Ovary (tissue), 7 donors: ENCODE measurements at regions not wholly inside any gene's neighbourhood (a gene's known extent, or its start where the extent isn't known, plus 50 kb on each side); places are given as distances from the start of the nearest gene placed in this dataset.

Source experiments
- DNase-seq, 5 donors: peaks; one replicate each; pipeline ENCODE4 v3.0.0-alpha.2; 2019 to 2020
- H3K27ac ChIP-seq, 2 donors: fragments of 200-600 bp; one replicate each; pipeline versions ENCODE4 v1.5.1 to v1.8.0; 2019 to 2022
- H3K27me3 ChIP-seq: fragments of 200-600 bp; one replicate; pipeline ENCODE4 v1.8.0; 2022
- H3K36me3 ChIP-seq: fragments of 200-600 bp; sonication (generic); one replicate; pipeline ENCODE4 v1.5.1; 2019
- H3K4me1 ChIP-seq: one replicate; pipeline ENCODE4 v1.8.1; 2013; ENCODE audit warnings: mild to moderate bottlenecking, moderate library complexity; ENCODE audit not compliant: insufficient read depth
- H3K4me3 ChIP-seq: fragments of 200-600 bp; sonication (generic); one replicate; pipeline ENCODE4 v1.5.1; 2017
- H3K9me3 ChIP-seq, 2 donors: fragments of 200-600 bp in 1 of 2; sonication (generic) in 1 of 2; one replicate each; pipeline versions ENCODE4 v1.5.1 to v1.8.1; 2013 to 2019; ENCODE audit warnings: mild to moderate bottlenecking in 1 of 2, moderate library complexity in 1 of 2
- CTCF ChIP-seq, 3 donors: fragments of 450-650 bp in 2 of 3; fragments of 200-600 bp in 1 of 3; IDR thresholded peaks; one replicate each; pipeline versions ENCODE4 v1.5.1 to v1.8.0; 2016 to 2022; ENCODE audit warnings: antibody characterized with exemption in 3 of 3, mild to moderate bottlenecking in 1 of 3
- EP300 ChIP-seq: sonication (generic); formaldehyde crosslinking; IDR thresholded peaks from one replicate; pipeline ENCODE4 v1.6.1; 2017; ENCODE audit warnings: antibody characterized with exemption
- POLR2A ChIP-seq: fragments of 450-650 bp; IDR thresholded peaks from one replicate; pipeline ENCODE4 v1.6.1; 2017; ENCODE audit warnings: antibody characterized with exemption, mild to moderate bottlenecking, moderate library complexity
- WGBS, 3 donors: extraction: QIAGEN DNeasy Blood & Tissue Kit in 1 of 3; methylation state at CpG; one replicate each; pipeline versions ENCODE4 v1.1.5 to v1.1.7; 2013 to 2017; 5-methylcytosine and 5-hydroxymethylcytosine counted together
- intact Hi-C, 4 donors: fragments of 100-400 bp; cut with DNase I; formaldehyde crosslinking; loops; one replicate each; pipeline versions ENCODE4 v1.11.0 to v1.15.1; 2022 to 2023
- donor health status: DM: no; HTN: no; CAD: no; lungs with moderate emphysema.
- donor health status: DM: no; HTN: no; CAD: no.
- donor health status: Bipolar disorder and iron deficiency.
- donor health status: DM: no; HTN: no; CAD: no.
- donor health status: DM: yes; HTN: yes; CAD: no.

GRCh38 chr7:11290863-11291262, 317.2 kb downstream of the PHF14 start:
- Histone ChIP-seq H3K4me3 (no peak overlapping the region), H3K4me1 (no peaks in the 10 kb centered on the region), H3K27ac (no peak overlapping the region), H3K36me3 (no peaks in the 10 kb centered on the region), H3K9me3 (no peaks in the 10 kb centered on the region), H3K27me3 (no peaks in the 10 kb centered on the region)
- intact Hi-C loops, result no loop called here
- DNase-seq, result no peak
- 69 to 82% (median 78%) methylated on average over 3 of the region's 3 CpGs for whole genome bisulfite sequencing, 3 donors
- TF ChIP-seq POLR2A, result no peak
- TF ChIP-seq CTCF (IDR thresholded peaks at IDR 0.05), result no peak
- TF ChIP-seq EP300, result no peak

- no peaks in the 10 kb centered on the region for H3K4me1 ChIP-seq
- no peaks in the 10 kb centered on the region for H3K9me3 ChIP-seq
- TF ChIP-seq POLR2A (no peak), CTCF (IDR thresholded peaks at IDR 0.05) (no peak), EP300 (no peak)
- H3K36me3 ChIP-seq, result no peaks in the 10 kb centered on the region
- WGBS, 3 donors, result 78 to 83% (median 79%) methylated on average over 2 of the region's 2 CpGs
- no peak for DNase-seq
- intact Hi-C loops, result no loop called here
- no peaks in the 10 kb centered on the region for H3K27me3 ChIP-seq
- no peak overlapping the region for H3K27ac ChIP-seq
- H3K4me3 ChIP-seq, result no peak overlapping the region
These were observed 320.5 kb downstream of the PHF14 start for GRCh38 chr7:11294218-11294617.

- TF ChIP-seq CTCF (IDR thresholded peaks at IDR 0.05) (no peak), EP300 (no peak), POLR2A (no peak)
- intact Hi-C loops, result no loop called here
- Histone ChIP-seq H3K4me3 (no peak overlapping the region), H3K27me3 (no peaks in the 10 kb centered on the region), H3K36me3 (no peaks in the 10 kb centered on the region), H3K4me1 (no peaks in the 10 kb centered on the region), H3K27ac (no peak overlapping the region), H3K9me3 (no peaks in the 10 kb centered on the region)
- 94 to 96% (median 96%) methylated on average over 4 of the region's 4 CpGs for WGBS, 3 donors
- DNase-seq, result no peak
These were observed 321.3 kb downstream of the PHF14 start for GRCh38 chr7:11294965-11295364.

- Histone ChIP-seq H3K27me3 (no peaks in the 10 kb centered on the region), H3K36me3 (no peaks in the 10 kb centered on the region), H3K4me3 (no peak overlapping the region), H3K4me1 (no peaks in the 10 kb centered on the region), H3K27ac (no peak overlapping the region), H3K9me3 (no peaks in the 10 kb centered on the region)
- WGBS, 3 donors, result 75 to 82% (median 81%) methylated on average over 5 of the region's 5 CpGs
- intact Hi-C loops, result no loop called here
- no peak for TF ChIP-seq EP300
- no peak for TF ChIP-seq POLR2A
- no peak for TF ChIP-seq CTCF (IDR thresholded peaks at IDR 0.05)
- no peak for DNase-seq
These were observed 323.5 kb downstream of the PHF14 start for GRCh38 chr7:11297126-11297625.

GRCh38 chr7:11297764-11298163, 324.1 kb downstream of the PHF14 start:
- H3K9me3 ChIP-seq, result no peaks in the 10 kb centered on the region
- no peaks in the 10 kb centered on the region for H3K4me1 ChIP-seq
- intact Hi-C loops, result no loop called here
- H3K36me3 ChIP-seq, result no peaks in the 10 kb centered on the region
- no peak overlapping the region for H3K4me3 ChIP-seq
- no peak for DNase-seq
- TF ChIP-seq CTCF (IDR thresholded peaks at IDR 0.05) (no peak), EP300 (no peak), POLR2A (no peak)
- no peaks in the 10 kb centered on the region for H3K27me3 ChIP-seq
- no peak overlapping the region for H3K27ac ChIP-seq
